Fibroblast of lung (primary cell): ENCODE measurements at regions not wholly inside any gene's neighbourhood (a gene's known extent, or its start where the extent isn't known, plus 50 kb on each side); places are given as distances from the start of the nearest gene placed in this dataset.
A peak's percentile ranks its signal among the peaks of the same experiment; 100 is the strongest.

Experiments used
- DNase-seq, 2 donors: peaks; one replicate each; pipeline versions ENCODE4 v3.0.0 to v3.0.0-alpha.2; 2010; ENCODE audit warnings: low read depth in 2 of 2
- H2AFZ ChIP-seq: 2 replicates; pipeline ENCODE4 v1.5.1; 2012; ENCODE audit warnings: low read length, control low read depth, inconsistent platforms
- H3K27ac ChIP-seq: 2 replicates; pipeline ENCODE4 v1.5.1; 2011; ENCODE audit warnings: low read length, control low read depth; ENCODE audit not compliant: insufficient read depth
- H3K27me3 ChIP-seq: 2 replicates; pipeline ENCODE4 v1.5.1; 2011; ENCODE audit warnings: mild to moderate bottlenecking, low read length; ENCODE audit not compliant: control insufficient read depth, insufficient read depth
- H3K36me3 ChIP-seq: 2 replicates; pipeline ENCODE4 v1.5.1; 2011; ENCODE audit warnings: low read length; ENCODE audit not compliant: control insufficient read depth, insufficient read depth
- H3K4me1 ChIP-seq: 2 replicates; pipeline ENCODE4 v1.5.1; 2011; ENCODE audit warnings: low read length; ENCODE audit not compliant: control insufficient read depth, insufficient read depth; ENCODE audit errors: extremely low read depth
- H3K4me2 ChIP-seq: 2 replicates; pipeline ENCODE4 v1.5.1; 2011; ENCODE audit warnings: low read length, control low read depth; ENCODE audit not compliant: insufficient read depth; ENCODE audit errors: extremely low read depth
- H3K4me3 ChIP-seq, 4 experiments: fragments of 200-600 bp in 1 of 4; sonication (generic) in 1 of 4; replicated peaks in 1 of 4; 2 replicates each; pipeline ENCODE4 v1.5.1; 2011 to 2016; ENCODE audit warnings: low read length in 4 of 4, low read depth in 3 of 4, mild to moderate bottlenecking in 3 of 4, control low read depth in 2 of 4, inconsistent platforms in 1 of 4, mixed read lengths in 1 of 4; ENCODE audit not compliant: insufficient read depth in 1 of 4; ENCODE audit errors: control extremely low read depth in 1 of 4
- H3K79me2 ChIP-seq: 2 replicates; pipeline ENCODE4 v1.5.1; 2012; ENCODE audit warnings: mild to moderate bottlenecking, low read length, inconsistent platforms; ENCODE audit not compliant: control insufficient read depth, insufficient read depth
- H3K9ac ChIP-seq: 2 replicates; pipeline ENCODE4 v1.5.1; 2011; ENCODE audit warnings: mild to moderate bottlenecking, low read length, control low read depth; ENCODE audit not compliant: insufficient read depth
- H3K9me3 ChIP-seq: 2 replicates; pipeline ENCODE4 v1.5.1; 2012; ENCODE audit warnings: low read depth, low read length; ENCODE audit not compliant: control insufficient read depth, insufficient read depth
- H4K20me1 ChIP-seq: 2 replicates; pipeline ENCODE4 v1.5.1; 2011; ENCODE audit warnings: low read length; ENCODE audit not compliant: control insufficient read depth, insufficient read depth; ENCODE audit errors: extremely low read depth
- CTCF ChIP-seq, 2 donors: IDR thresholded peaks in 1 of 2; conservative IDR thresholded peaks in 1 of 2; 1 replicate in 1 of 2; 2 replicates in 1 of 2; pipeline ENCODE4 v1.5.1; 2011 to 2012; ENCODE audit warnings: low read length in 2 of 2, control low read depth in 1 of 2, inconsistent platforms in 1 of 2, low read depth in 1 of 2, mild to moderate bottlenecking in 1 of 2
- EZH2 ChIP-seq: IDR thresholded peaks from 2 replicates; pipeline ENCODE4 v1.5.1; 2012; ENCODE audit warnings: low read length, control low read depth, mild to moderate bottlenecking; ENCODE audit errors: missing control alignments

GRCh38 chr15:75131269-75131643, 70.4 kb upstream of the C15orf39 start:
- Histone ChIP-seq H3K4me2 (no peak overlapping the region), H3K4me1 (no peaks in the 10 kb centered on the region), H4K20me1 (no peaks in the 10 kb centered on the region), H3K36me3 (no peaks in the 10 kb centered on the region), H3K4me3 (no peak overlapping the region), H3K79me2 (no peaks in the 10 kb centered on the region), H3K9me3 (no peaks in the 10 kb centered on the region), H2AFZ (no peak overlapping the region), H3K27ac (no peak overlapping the region), H3K27me3 (no peaks in the 10 kb centered on the region), H3K9ac (no peak overlapping the region)
- peak in 1 of 2 donors; percentile 8 for DNase-seq
- TF ChIP-seq EZH2 (no peak), CTCF (conservative IDR thresholded peaks at IDR 0.05 in 1 of 2, IDR thresholded peaks at IDR 0.05 in 1 of 2; ENCODE audit: low read depth in 1 of 2, low read length in 2 of 2) (no peak)

DNA sequence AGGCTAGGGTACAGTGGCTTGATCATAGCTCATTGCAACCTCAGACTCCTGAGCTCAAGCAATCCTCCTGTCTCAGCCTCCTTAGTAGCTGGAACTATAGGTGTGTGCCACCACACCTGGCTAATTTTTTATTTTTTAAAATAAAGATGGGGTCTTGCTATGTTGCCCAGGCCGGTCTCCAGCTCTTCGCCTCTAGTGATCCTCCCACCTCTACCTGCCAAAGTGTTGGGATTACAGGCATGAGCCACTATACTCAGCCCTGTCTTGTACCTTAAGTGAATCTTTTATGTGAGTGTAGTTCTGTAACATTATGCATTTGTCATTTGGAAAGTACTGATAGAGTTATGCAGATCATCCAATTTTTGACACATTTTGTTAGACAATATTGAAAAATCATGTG, 66.9 kb upstream of the C15orf39 start:
- no peak for DNase-seq
- no peaks in the 10 kb centered on the region for H4K20me1 ChIP-seq
- H3K36me3 ChIP-seq: no peaks in the 10 kb centered on the region
- no peak overlapping the region for H3K9ac ChIP-seq
- TF ChIP-seq EZH2 (no peak), CTCF (conservative IDR thresholded peaks at IDR 0.05 in 1 of 2, IDR thresholded peaks at IDR 0.05 in 1 of 2; ENCODE audit: low read depth in 1 of 2, low read length in 2 of 2) (no peak)
- H3K79me2 ChIP-seq: no peaks in the 10 kb centered on the region
- H3K9me3 ChIP-seq: no peaks in the 10 kb centered on the region
- no peak overlapping the region for H3K27ac ChIP-seq
- no peaks in the 10 kb centered on the region for H3K4me1 ChIP-seq
- H3K4me3 ChIP-seq: no peak overlapping the region
- no peaks in the 10 kb centered on the region for H3K27me3 ChIP-seq
- H3K4me2 ChIP-seq: no peak overlapping the region
- H2AFZ ChIP-seq: no peak overlapping the region

DNA sequence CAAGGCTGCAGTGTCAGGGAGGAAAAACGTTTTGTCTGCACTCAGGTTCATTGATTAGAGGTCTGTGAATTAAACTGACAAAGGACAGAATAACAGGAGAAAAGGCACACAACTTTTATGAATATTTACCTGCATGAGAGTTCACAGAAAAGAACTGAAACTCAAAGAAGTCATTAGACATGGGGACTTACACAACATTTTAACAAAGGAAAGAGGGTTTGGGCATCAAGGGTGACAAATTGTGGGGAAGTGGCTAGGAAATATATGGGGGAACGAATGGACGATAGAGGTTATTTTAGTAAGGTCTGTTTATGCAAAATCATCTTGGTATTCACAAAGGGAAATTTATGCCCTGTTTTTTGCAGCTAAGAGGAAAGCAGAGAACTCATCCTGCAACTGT, 65.6 kb upstream of the C15orf39 start:
- no peaks in the 10 kb centered on the region for H3K4me1 ChIP-seq
- TF ChIP-seq CTCF (conservative IDR thresholded peaks at IDR 0.05 in 1 of 2, IDR thresholded peaks at IDR 0.05 in 1 of 2; ENCODE audit: low read depth in 1 of 2, low read length in 2 of 2) (no peak), EZH2 (no peak)
- no peaks in the 10 kb centered on the region for H3K36me3 ChIP-seq
- DNase-seq: no peak
- H3K9ac ChIP-seq: no peak overlapping the region
- no peaks in the 10 kb centered on the region for H3K79me2 ChIP-seq
- no peak overlapping the region for H3K4me2 ChIP-seq
- H3K27ac ChIP-seq: no peak overlapping the region
- H3K27me3 ChIP-seq: no peaks in the 10 kb centered on the region
- H3K9me3 ChIP-seq: no peaks in the 10 kb centered on the region
- no peak overlapping the region for H2AFZ ChIP-seq
- H4K20me1 ChIP-seq: no peaks in the 10 kb centered on the region
- no peak overlapping the region for H3K4me3 ChIP-seq
